Ascending aorta (tissue), 2 donors: ENCODE measurements at regions not wholly inside any gene's neighbourhood (a gene's known extent, or its start where the extent isn't known, plus 50 kb on each side); places are given as distances from the start of the nearest gene placed in this dataset.

Source experiments
- DNase-seq, 2 donors: peaks; one replicate each; pipeline ENCODE4 v3.0.0-alpha.2; 2019; ENCODE audit warnings: low spot score in 2 of 2
- H3K27ac ChIP-seq, 2 donors: fragments of 200-600 bp; sonication (generic); one replicate each; pipeline ENCODE4 v1.5.1; 2016 to 2017; ENCODE audit warnings: mild to moderate bottlenecking in 1 of 2
- H3K27me3 ChIP-seq: fragments of 200-600 bp; sonication (generic); one replicate; pipeline ENCODE4 v1.5.1; 2017
- H3K36me3 ChIP-seq, 2 donors: fragments of 200-600 bp; sonication (generic); one replicate each; pipeline ENCODE4 v1.5.1; 2016
- H3K4me1 ChIP-seq, 2 donors: fragments of 200-600 bp; sonication (generic); one replicate each; pipeline ENCODE4 v1.5.1; 2016 to 2017; ENCODE audit warnings: mild to moderate bottlenecking in 1 of 2
- H3K4me3 ChIP-seq, 2 donors: fragments of 200-600 bp; sonication (generic); one replicate each; pipeline ENCODE4 v1.5.1; 2016 to 2017; ENCODE audit warnings: mild to moderate bottlenecking in 1 of 2
- H3K9me3 ChIP-seq, 2 donors: fragments of 200-600 bp; sonication (generic); one replicate each; pipeline ENCODE4 v1.5.1; 2016
- CTCF ChIP-seq, 3 experiments: fragments of 200-600 bp in 2 of 3; fragments of 450-650 bp in 1 of 3; sonication (generic) in 2 of 3; IDR thresholded peaks; one replicate each; pipeline ENCODE4 v1.5.1; 2016 to 2019; ENCODE audit warnings: antibody characterized with exemption in 3 of 3, mild to moderate bottlenecking in 1 of 3, moderate library complexity in 1 of 3
- intact Hi-C: fragments of 100-400 bp; cut with DNase I; formaldehyde crosslinking; loops from one replicate; pipeline ENCODE4 v1.15.1; 2023

GRCh38 chr4:59968796-59969195 is 1231.3 kb upstream of the ADGRL3 start:
- Histone ChIP-seq H3K27ac (no peak overlapping the region), H3K27me3 (no peaks in the 10 kb centered on the region), H3K4me3 (no peak overlapping the region), H3K4me1 (no peaks in the 10 kb centered on the region), H3K9me3 (no peaks in the 10 kb centered on the region), H3K36me3 (no peaks in the 10 kb centered on the region)
- intact Hi-C loops: no loop called here
- TF ChIP-seq CTCF (IDR thresholded peaks at IDR 0.05): no peak
- no peak for DNase-seq

- TF ChIP-seq CTCF (IDR thresholded peaks at IDR 0.05): no peak
- H3K4me1 ChIP-seq: no peaks in the 10 kb centered on the region
- H3K9me3 ChIP-seq: no peaks in the 10 kb centered on the region
- no peak overlapping the region for H3K4me3 ChIP-seq
- no peaks in the 10 kb centered on the region for H3K36me3 ChIP-seq
- intact Hi-C loops: no loop called here
- H3K27me3 ChIP-seq: no peaks in the 10 kb centered on the region
- DNase-seq: no peak
- no peak overlapping the region for H3K27ac ChIP-seq
These were observed 1230.2 kb upstream of the ADGRL3 start for GRCh38 chr4:59969909-59970308.

GRCh38 chr4:59971952-59972351 is 1228.2 kb upstream of the ADGRL3 start:
- no peak for TF ChIP-seq CTCF (IDR thresholded peaks at IDR 0.05)

GRCh38 chr4:59973492-59973891 is 1226.6 kb upstream of the ADGRL3 start:
- H3K27me3 ChIP-seq: no peaks in the 10 kb centered on the region
- no peaks in the 10 kb centered on the region for H3K4me1 ChIP-seq
- no peak overlapping the region for H3K4me3 ChIP-seq
- intact Hi-C loops: no loop called here
- DNase-seq: no peak
- H3K27ac ChIP-seq: no peak overlapping the region
- H3K36me3 ChIP-seq: no peaks in the 10 kb centered on the region
- no peaks in the 10 kb centered on the region for H3K9me3 ChIP-seq
- TF ChIP-seq CTCF (IDR thresholded peaks at IDR 0.05): no peak

More at GRCh38 chr4:59971952-59972351, 1228.2 kb upstream of the ADGRL3 start:
- Histone ChIP-seq H3K4me3 (no peak overlapping the region), H3K9me3 (no peaks in the 10 kb centered on the region), H3K4me1 (no peaks in the 10 kb centered on the region), H3K36me3 (no peaks in the 10 kb centered on the region), H3K27ac (no peak overlapping the region), H3K27me3 (no peaks in the 10 kb centered on the region)
- intact Hi-C loops: no loop called here
- no peak for DNase-seq

GRCh38 chr4:59979061-59979460 is 1221.1 kb upstream of the ADGRL3 start:
- Histone ChIP-seq H3K27ac (no peak overlapping the region), H3K4me1 (no peaks in the 10 kb centered on the region), H3K36me3 (no peaks in the 10 kb centered on the region), H3K9me3 (no peaks in the 10 kb centered on the region), H3K27me3 (no peaks in the 10 kb centered on the region), H3K4me3 (no peak overlapping the region)
- intact Hi-C loops: no loop called here
- DNase-seq: no peak
- no peak for TF ChIP-seq CTCF (IDR thresholded peaks at IDR 0.05)

- no peak for TF ChIP-seq CTCF (IDR thresholded peaks at IDR 0.05)
- intact Hi-C loops: no loop called here
- DNase-seq: no peak
These were observed 1216.3 kb upstream of the ADGRL3 start for GRCh38 chr4:59983852-59984251.

More at GRCh38 chr4:59983852-59984251, 1216.3 kb upstream of the ADGRL3 start:
- Histone ChIP-seq H3K9me3 (no peaks in the 10 kb centered on the region), H3K4me1 (no peaks in the 10 kb centered on the region), H3K27ac (no peak overlapping the region), H3K4me3 (no peak overlapping the region), H3K36me3 (no peaks in the 10 kb centered on the region), H3K27me3 (no peaks in the 10 kb centered on the region)
